ENCODE measurements at regions not wholly inside any gene's neighbourhood (a gene's known extent, or its start where the extent isn't known, plus 50 kb on each side); places are given as distances from the start of the nearest gene placed in this dataset.

- in situ Hi-C loops (cut with MboI; ENCODE audit: low pct_unique_long_range_greater_than_20kb, low sequenced_read_pairs, unreplicated experiment): no loop called here
- no peak for DNase-seq (ENCODE audit: low spot score)
- no peak for TF ChIP-seq CTCF (IDR thresholded peaks at IDR 0.05; ENCODE audit: extremely low read depth, insufficient read depth, missing control alignments)
Observed at GRCh38 chr5:133897431-133897830, 71.0 kb downstream of the C5orf15 start.

GRCh38 chr5:133896873-133897272 lies 71.6 kb downstream of the C5orf15 start:
- in situ Hi-C loops (cut with MboI; ENCODE audit: low pct_unique_long_range_greater_than_20kb, low sequenced_read_pairs, unreplicated experiment): no loop called here
- no peak for TF ChIP-seq CTCF (IDR thresholded peaks at IDR 0.05; ENCODE audit: extremely low read depth, insufficient read depth, missing control alignments)
- DNase-seq (ENCODE audit: low spot score): no peak

- no peak for TF ChIP-seq CTCF (IDR thresholded peaks at IDR 0.05; ENCODE audit: extremely low read depth, insufficient read depth, missing control alignments)
- in situ Hi-C loops (cut with MboI; ENCODE audit: low pct_unique_long_range_greater_than_20kb, low sequenced_read_pairs, unreplicated experiment): no loop called here
- no peak for DNase-seq (ENCODE audit: low spot score)
Observed at GRCh38 chr5:133895979-133896845, 72.2 kb downstream of the C5orf15 start.

- no peak for TF ChIP-seq CTCF (IDR thresholded peaks at IDR 0.05; ENCODE audit: extremely low read depth, insufficient read depth, missing control alignments)
- DNase-seq (ENCODE audit: low spot score): no peak
- in situ Hi-C loops (cut with MboI; ENCODE audit: low pct_unique_long_range_greater_than_20kb, low sequenced_read_pairs, unreplicated experiment): no loop called here
Observed at GRCh38 chr5:133894143-133894542, 74.3 kb downstream of the C5orf15 start.

GRCh38 chr5:133892774-133893173 lies 75.7 kb downstream of the C5orf15 start:
- in situ Hi-C loops (cut with MboI; ENCODE audit: low pct_unique_long_range_greater_than_20kb, low sequenced_read_pairs, unreplicated experiment): no loop called here
- TF ChIP-seq CTCF (IDR thresholded peaks at IDR 0.05; ENCODE audit: extremely low read depth, insufficient read depth, missing control alignments): no peak
- DNase-seq (ENCODE audit: low spot score): no peak

GRCh38 chr5:133892306-133892705 lies 76.1 kb downstream of the C5orf15 start:
- in situ Hi-C loops (cut with MboI; ENCODE audit: low pct_unique_long_range_greater_than_20kb, low sequenced_read_pairs, unreplicated experiment): no loop called here
- TF ChIP-seq CTCF (IDR thresholded peaks at IDR 0.05; ENCODE audit: extremely low read depth, insufficient read depth, missing control alignments): no peak
- DNase-seq (ENCODE audit: low spot score): no peak

All from GM13977 (cell line).